Neural cell (in vitro differentiated cells): ENCODE measurements at regions not wholly inside any gene's neighbourhood (a gene's known extent, or its start where the extent isn't known, plus 50 kb on each side); places are given as distances from the start of the nearest gene placed in this dataset.

Experiments used
- H2AFZ ChIP-seq: fragments of 200-600, 300-800 bp; sonication (generic), shearing (Covaris generic); 2 replicates; pipeline ENCODE4 v1.6.0; 2014; ENCODE audit warnings: low read depth, mild to moderate bottlenecking, antibody characterized with exemption, low read length, moderate library complexity
- H3F3A ChIP-seq: fragments of 200-600 bp; shearing (Covaris generic); 2 replicates; pipeline ENCODE4 v1.6.1; 2016; ENCODE audit warnings: mild to moderate bottlenecking, moderate library complexity, mixed read lengths, antibody characterized with exemption, low read length; ENCODE audit not compliant: insufficient read depth, poor library complexity, severe bottlenecking
- H3K27ac ChIP-seq: fragments of 200-600, 300-800 bp; sonication (generic), shearing (Covaris generic); 2 replicates; pipeline ENCODE4 v1.5.1; 2014; ENCODE audit warnings: mild to moderate bottlenecking, low read length, moderate library complexity
- H3K27me3 ChIP-seq: fragments of 300-800, 200-600 bp; sonication (generic), shearing (Covaris generic); 2 replicates; pipeline ENCODE4 v1.6.0; 2014; ENCODE audit warnings: mild to moderate bottlenecking, low read depth, low read length, moderate library complexity; ENCODE audit not compliant: insufficient read depth
- H3K36me3 ChIP-seq: fragments of 300-800, 200-600 bp; sonication (generic), shearing (Covaris generic); 2 replicates; pipeline ENCODE4 v1.5.1; 2014; ENCODE audit warnings: mild to moderate bottlenecking, antibody characterized with exemption, low read length, moderate library complexity; ENCODE audit not compliant: insufficient read depth
- H3K4me2 ChIP-seq: fragments of 300-800, 200-600 bp; sonication (generic), shearing (Covaris generic); 2 replicates; pipeline ENCODE4 v1.6.0; 2014; ENCODE audit warnings: mild to moderate bottlenecking, low read length
- H3K4me3 ChIP-seq: fragments of 300-800, 200-600 bp; sonication (generic), shearing (Covaris generic); 2 replicates; pipeline ENCODE4 v1.5.1; 2014; ENCODE audit warnings: mild to moderate bottlenecking, low read length, moderate library complexity
- H3K79me2 ChIP-seq: fragments of 200-600 bp; shearing (Covaris generic); replicated peaks from 2 replicates; pipeline ENCODE4 v1.6.0; 2014; ENCODE audit warnings: mild to moderate bottlenecking, low read length, moderate library complexity; ENCODE audit not compliant: insufficient read depth
- H3K9ac ChIP-seq: fragments of 300-800, 200-600 bp; sonication (generic), shearing (Covaris generic); 2 replicates; pipeline ENCODE4 v1.6.1; 2016; ENCODE audit warnings: mild to moderate bottlenecking, low read length, mixed read lengths
- H3K9me2 ChIP-seq: fragments of 200-600 bp; shearing (Covaris generic); 2 replicates; pipeline ENCODE4 v1.6.1; 2016; ENCODE audit warnings: mild to moderate bottlenecking, low read length, mixed read lengths; ENCODE audit not compliant: insufficient read depth
- H3K9me3 ChIP-seq: fragments of 200-600, 300-800 bp; sonication (generic), shearing (Covaris generic); 2 replicates; pipeline ENCODE4 v1.6.1; 2016; ENCODE audit warnings: mild to moderate bottlenecking, mixed run types, low read length, moderate library complexity, mixed read lengths
- H4K20me1 ChIP-seq: fragments of 200-600 bp; shearing (Covaris generic); 2 replicates; pipeline ENCODE4 v1.6.1; 2016; ENCODE audit warnings: mild to moderate bottlenecking, mixed run types; ENCODE audit not compliant: insufficient read depth
- CTCF ChIP-seq: fragments of 450-650 bp; IDR thresholded peaks from 2 replicates; pipeline ENCODE4 v1.5.1; 2014; ENCODE audit warnings: antibody characterized with exemption, mild to moderate bottlenecking, moderate library complexity; ENCODE audit not compliant: poor library complexity, severe bottlenecking
- EP300 ChIP-seq: fragments of 450-650 bp; conservative IDR thresholded peaks from 2 replicates; pipeline ENCODE4 v1.6.1; 2014; ENCODE audit warnings: antibody characterized with exemption, mild to moderate bottlenecking, moderate library complexity; ENCODE audit not compliant: poor library complexity, severe bottlenecking
- EZH2 ChIP-seq: fragments of 200-600, 300-800 bp; shearing (Covaris generic), sonication (generic); IDR thresholded peaks from 2 replicates; pipeline ENCODE4 v1.6.1; 2014; ENCODE audit warnings: antibody characterized with exemption, low read length, borderline replicate concordance, mild to moderate bottlenecking; ENCODE audit not compliant: insufficient read depth, poor library complexity, severe bottlenecking
- MXI1 ChIP-seq: fragments of 450-650 bp; conservative IDR thresholded peaks from 2 replicates; pipeline ENCODE4 v1.6.1; 2014; ENCODE audit warnings: antibody characterized with exemption, mild to moderate bottlenecking; ENCODE audit not compliant: poor library complexity, severe bottlenecking
- POLR2AphosphoS5 ChIP-seq: IDR thresholded peaks from 2 replicates; pipeline ENCODE4 v1.6.1; 2012
- RAD21 ChIP-seq: fragments of 450-650 bp; conservative IDR thresholded peaks from 2 replicates; pipeline ENCODE4 v1.6.1; 2014; ENCODE audit warnings: antibody characterized with exemption, mild to moderate bottlenecking, moderate library complexity
- REST ChIP-seq: IDR thresholded peaks from 2 replicates; pipeline ENCODE4 v1.6.1; 2012; ENCODE audit warnings: borderline replicate concordance
- SMC3 ChIP-seq: fragments of 450-650 bp; conservative IDR thresholded peaks from 2 replicates; pipeline ENCODE4 v1.6.1; 2014; ENCODE audit warnings: antibody characterized with exemption, mild to moderate bottlenecking, moderate library complexity; ENCODE audit not compliant: poor library complexity
- TAF1 ChIP-seq: IDR thresholded peaks from 2 replicates; pipeline ENCODE4 v1.6.1; 2012; ENCODE audit warnings: low read depth

GRCh38 chr10:130618647-130619046 lies 482.5 kb downstream of the GLRX3 start:
- Histone ChIP-seq H3K27me3 (no peaks in the 10 kb centered on the region), H3K79me2 (no peaks in the 10 kb centered on the region), H3K9ac (no peak overlapping the region), H3K9me2 (no peaks in the 10 kb centered on the region), H2AFZ (no peak overlapping the region), H3K27ac (no peak overlapping the region), H3K9me3 (no peaks in the 10 kb centered on the region), H4K20me1 (no peaks in the 10 kb centered on the region), H3K36me3 (no peaks in the 10 kb centered on the region), H3F3A (no peaks in the 10 kb centered on the region), H3K4me3 (no peak overlapping the region), H3K4me2 (no peak overlapping the region)
- TF ChIP-seq MXI1 (no peak), POLR2AphosphoS5 (no peak), EZH2 (no peak), SMC3 (no peak)

- no peaks in the 10 kb centered on the region for H4K20me1 ChIP-seq
- no peak overlapping the region for H3K27ac ChIP-seq
- no peaks in the 10 kb centered on the region for H3K9me2 ChIP-seq
- H3K4me2 ChIP-seq: no peak overlapping the region
- H3K36me3 ChIP-seq: no peaks in the 10 kb centered on the region
- no peaks in the 10 kb centered on the region for H3F3A ChIP-seq
- no peak for TF ChIP-seq MXI1
- TF ChIP-seq RAD21: no peak
- TF ChIP-seq EP300: no peak
- TF ChIP-seq SMC3: no peak
- TF ChIP-seq TAF1: no peak
- TF ChIP-seq EZH2: no peak
- no peak for TF ChIP-seq CTCF
- no peak for TF ChIP-seq POLR2AphosphoS5
- no peak for TF ChIP-seq REST
- H2AFZ ChIP-seq: no peak overlapping the region
- H3K9me3 ChIP-seq: no peaks in the 10 kb centered on the region
- H3K27me3 ChIP-seq: no peaks in the 10 kb centered on the region
- no peak overlapping the region for H3K4me3 ChIP-seq
- H3K9ac ChIP-seq: no peak overlapping the region
- H3K79me2 ChIP-seq: no peaks in the 10 kb centered on the region
Observed at GRCh38 chr10:130621231-130621775, 485.1 kb downstream of the GLRX3 start.
